ENCODE measurements at regions not wholly inside any gene's neighbourhood (a gene's known extent, or its start where the extent isn't known, plus 50 kb on each side); places are given as distances from the start of the nearest gene placed in this dataset.

DNA sequence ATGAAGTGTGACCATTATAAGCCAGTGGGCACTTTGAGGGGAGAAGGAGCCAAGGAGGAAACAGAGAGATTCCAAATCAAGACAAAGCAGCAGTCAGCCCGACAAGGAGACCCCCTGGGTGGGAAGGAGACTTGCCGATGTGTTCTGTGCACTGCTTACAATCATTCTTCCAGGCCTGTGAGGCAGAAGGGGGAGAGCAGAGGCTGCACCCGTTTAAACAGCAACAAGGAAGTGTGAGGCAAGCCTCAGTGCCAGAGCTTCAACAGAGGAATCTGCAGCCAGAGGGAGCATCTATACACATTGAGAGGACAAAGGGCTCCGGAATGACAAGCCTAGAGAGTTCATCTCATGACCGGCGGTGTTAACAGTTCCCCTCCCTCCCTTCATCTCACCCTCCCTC is 121.1 kb downstream of the NXPE2 start:
- TF ChIP-seq, protein P1, sequence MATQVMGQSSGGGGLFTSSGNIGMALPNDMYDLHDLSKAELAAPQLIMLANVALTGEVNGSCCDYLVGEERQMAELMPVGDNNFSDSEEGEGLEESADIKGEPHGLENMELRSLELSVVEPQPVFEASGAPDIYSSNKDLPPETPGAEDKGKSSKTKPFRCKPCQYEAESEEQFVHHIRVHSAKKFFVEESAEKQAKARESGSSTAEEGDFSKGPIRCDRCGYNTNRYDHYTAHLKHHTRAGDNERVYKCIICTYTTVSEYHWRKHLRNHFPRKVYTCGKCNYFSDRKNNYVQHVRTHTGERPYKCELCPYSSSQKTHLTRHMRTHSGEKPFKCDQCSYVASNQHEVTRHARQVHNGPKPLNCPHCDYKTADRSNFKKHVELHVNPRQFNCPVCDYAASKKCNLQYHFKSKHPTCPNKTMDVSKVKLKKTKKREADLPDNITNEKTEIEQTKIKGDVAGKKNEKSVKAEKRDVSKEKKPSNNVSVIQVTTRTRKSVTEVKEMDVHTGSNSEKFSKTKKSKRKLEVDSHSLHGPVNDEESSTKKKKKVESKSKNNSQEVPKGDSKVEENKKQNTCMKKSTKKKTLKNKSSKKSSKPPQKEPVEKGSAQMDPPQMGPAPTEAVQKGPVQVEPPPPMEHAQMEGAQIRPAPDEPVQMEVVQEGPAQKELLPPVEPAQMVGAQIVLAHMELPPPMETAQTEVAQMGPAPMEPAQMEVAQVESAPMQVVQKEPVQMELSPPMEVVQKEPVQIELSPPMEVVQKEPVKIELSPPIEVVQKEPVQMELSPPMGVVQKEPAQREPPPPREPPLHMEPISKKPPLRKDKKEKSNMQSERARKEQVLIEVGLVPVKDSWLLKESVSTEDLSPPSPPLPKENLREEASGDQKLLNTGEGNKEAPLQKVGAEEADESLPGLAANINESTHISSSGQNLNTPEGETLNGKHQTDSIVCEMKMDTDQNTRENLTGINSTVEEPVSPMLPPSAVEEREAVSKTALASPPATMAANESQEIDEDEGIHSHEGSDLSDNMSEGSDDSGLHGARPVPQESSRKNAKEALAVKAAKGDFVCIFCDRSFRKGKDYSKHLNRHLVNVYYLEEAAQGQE (IDR thresholded peaks at IDR 0.05; ENCODE audit: low read depth) = no peak
- TF ChIP-seq, protein P2, sequence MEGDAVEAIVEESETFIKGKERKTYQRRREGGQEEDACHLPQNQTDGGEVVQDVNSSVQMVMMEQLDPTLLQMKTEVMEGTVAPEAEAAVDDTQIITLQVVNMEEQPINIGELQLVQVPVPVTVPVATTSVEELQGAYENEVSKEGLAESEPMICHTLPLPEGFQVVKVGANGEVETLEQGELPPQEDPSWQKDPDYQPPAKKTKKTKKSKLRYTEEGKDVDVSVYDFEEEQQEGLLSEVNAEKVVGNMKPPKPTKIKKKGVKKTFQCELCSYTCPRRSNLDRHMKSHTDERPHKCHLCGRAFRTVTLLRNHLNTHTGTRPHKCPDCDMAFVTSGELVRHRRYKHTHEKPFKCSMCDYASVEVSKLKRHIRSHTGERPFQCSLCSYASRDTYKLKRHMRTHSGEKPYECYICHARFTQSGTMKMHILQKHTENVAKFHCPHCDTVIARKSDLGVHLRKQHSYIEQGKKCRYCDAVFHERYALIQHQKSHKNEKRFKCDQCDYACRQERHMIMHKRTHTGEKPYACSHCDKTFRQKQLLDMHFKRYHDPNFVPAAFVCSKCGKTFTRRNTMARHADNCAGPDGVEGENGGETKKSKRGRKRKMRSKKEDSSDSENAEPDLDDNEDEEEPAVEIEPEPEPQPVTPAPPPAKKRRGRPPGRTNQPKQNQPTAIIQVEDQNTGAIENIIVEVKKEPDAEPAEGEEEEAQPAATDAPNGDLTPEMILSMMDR (IDR thresholded peaks at IDR 0.05 in 2 of 3, conservative IDR thresholded peaks at IDR 0.05 in 1 of 3; ENCODE audit: borderline replicate concordance in 1 of 3, insufficient read depth in 1 of 3, low read depth in 2 of 3, low read length in 2 of 3) = no peak
- TF ChIP-seq POLR2AphosphoS5 (IDR thresholded peaks at IDR 0.05; ENCODE audit: low read depth, low read length) (no peak), SRF (IDR thresholded peaks at IDR 0.05; ENCODE audit: low read depth) (no peak), EZH2 (IDR thresholded peaks at IDR 0.05) (no peak), ZFX (IDR thresholded peaks at IDR 0.05) (no peak), YY1 (IDR thresholded peaks at IDR 0.05; ENCODE audit: extremely low read depth, insufficient replicate concordance, low read depth, low read length) (no peak), RAD21 (IDR thresholded peaks at IDR 0.05; ENCODE audit: low read depth) (no peak), SP1 (IDR thresholded peaks at IDR 0.05; ENCODE audit: low read depth) (no peak), POLR2A (IDR thresholded peaks at IDR 0.05; ENCODE audit: borderline replicate concordance, extremely low read depth, insufficient read depth, insufficient read length) (no peak), TCF7L2 (IDR thresholded peaks at IDR 0.05; ENCODE audit: borderline replicate concordance, extremely low read depth, insufficient read depth, insufficient read length) (no peak), CEBPB (IDR thresholded peaks at IDR 0.05; ENCODE audit: low read depth) (no peak)
- TF ChIP-seq, protein P3, sequence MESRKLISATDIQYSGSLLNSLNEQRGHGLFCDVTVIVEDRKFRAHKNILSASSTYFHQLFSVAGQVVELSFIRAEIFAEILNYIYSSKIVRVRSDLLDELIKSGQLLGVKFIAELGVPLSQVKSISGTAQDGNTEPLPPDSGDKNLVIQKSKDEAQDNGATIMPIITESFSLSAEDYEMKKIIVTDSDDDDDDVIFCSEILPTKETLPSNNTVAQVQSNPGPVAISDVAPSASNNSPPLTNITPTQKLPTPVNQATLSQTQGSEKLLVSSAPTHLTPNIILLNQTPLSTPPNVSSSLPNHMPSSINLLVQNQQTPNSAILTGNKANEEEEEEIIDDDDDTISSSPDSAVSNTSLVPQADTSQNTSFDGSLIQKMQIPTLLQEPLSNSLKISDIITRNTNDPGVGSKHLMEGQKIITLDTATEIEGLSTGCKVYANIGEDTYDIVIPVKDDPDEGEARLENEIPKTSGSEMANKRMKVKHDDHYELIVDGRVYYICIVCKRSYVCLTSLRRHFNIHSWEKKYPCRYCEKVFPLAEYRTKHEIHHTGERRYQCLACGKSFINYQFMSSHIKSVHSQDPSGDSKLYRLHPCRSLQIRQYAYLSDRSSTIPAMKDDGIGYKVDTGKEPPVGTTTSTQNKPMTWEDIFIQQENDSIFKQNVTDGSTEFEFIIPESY (IDR thresholded peaks at IDR 0.05; ENCODE audit: extremely low read depth, insufficient replicate concordance, low read length) = no peak
- TF ChIP-seq, protein P4, sequence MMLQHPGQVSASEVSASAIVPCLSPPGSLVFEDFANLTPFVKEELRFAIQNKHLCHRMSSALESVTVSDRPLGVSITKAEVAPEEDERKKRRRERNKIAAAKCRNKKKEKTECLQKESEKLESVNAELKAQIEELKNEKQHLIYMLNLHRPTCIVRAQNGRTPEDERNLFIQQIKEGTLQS (IDR thresholded peaks at IDR 0.05) = no peak

Measured in HCT116 (cell line).